Caco-2 (cell line): ENCODE measurements at regions not wholly inside any gene's neighbourhood (a gene's known extent, or its start where the extent isn't known, plus 50 kb on each side); places are given as distances from the start of the nearest gene placed in this dataset.

Source experiments
- BruUV-seq: library from RNA; stranded (reverse); fragments of 400-500 nt; replicated peaks from 2 replicates; lab custom pipeline; 2021; lab: Mats Ljungman, UMichigan
- CTCF ChIA-PET: fragments of 300-600 bp; sonication (Branson Sonifier 250); formaldehyde crosslinking; loops from one replicate; lab custom pipeline; 2022; ENCODE audit warnings: antibody characterized with exemption; lab: Charles Lee
- POLR2A ChIA-PET: fragments of 300-600 bp; sonication (Branson Sonifier 250); formaldehyde crosslinking; loops from one replicate; lab custom pipeline; 2022; ENCODE audit warnings: antibody characterized with exemption; lab: Charles Lee
- DNase-seq, 2 experiments: peaks; one replicate each; pipeline versions ENCODE4 v3.0.0 to v3.0.0-alpha.2; 2020 to 2022
- H3K27me3 ChIP-seq: replicated peaks from 2 replicates; pipeline ENCODE4 v1.6.0; 2011; ENCODE audit warnings: low read length; ENCODE audit not compliant: control insufficient read depth, insufficient read depth
- H3K36me3 ChIP-seq: 2 replicates; pipeline ENCODE4 v1.5.1; 2011; ENCODE audit warnings: low read length; ENCODE audit not compliant: control insufficient read depth, insufficient read depth
- H3K4me1 ChIP-seq: fragments of 250-450 bp; sonication (Bioruptor Pico); 2 replicates; pipeline ENCODE4 v1.5.1; 2020; ENCODE audit warnings: mild to moderate bottlenecking
- H3K4me3 ChIP-seq: 2 replicates; pipeline ENCODE4 v1.5.1; 2011; ENCODE audit warnings: low read depth, mild to moderate bottlenecking, control low read depth, low read length
- H3K9me3 ChIP-seq: fragments of 250-450 bp; sonication (Bioruptor Pico); 2 replicates; pipeline ENCODE4 v1.5.1; 2020; ENCODE audit warnings: mild to moderate bottlenecking, moderate library complexity
- H3K27ac Mint-ChIP-seq: one replicate; pipeline ENCODE4 v1.8.0; 2022; ENCODE audit warnings: mixed read lengths; ENCODE audit not compliant: unreplicated experiment
- H3K27me3 Mint-ChIP-seq: one replicate; pipeline ENCODE4 v1.8.0; 2022; ENCODE audit warnings: mixed read lengths; ENCODE audit not compliant: insufficient read depth, unreplicated experiment
- H3K36me3 Mint-ChIP-seq: one replicate; pipeline ENCODE4 v1.8.0; 2022; ENCODE audit warnings: mild to moderate bottlenecking, mixed read lengths; ENCODE audit not compliant: insufficient read depth, unreplicated experiment
- H3K4me1 Mint-ChIP-seq: one replicate; pipeline ENCODE4 v1.8.0; 2022; ENCODE audit warnings: low read depth, mixed read lengths; ENCODE audit not compliant: unreplicated experiment
- H3K4me3 Mint-ChIP-seq: one replicate; pipeline ENCODE4 v1.8.0; 2022; ENCODE audit warnings: mild to moderate bottlenecking, moderate library complexity, mixed read lengths; ENCODE audit not compliant: unreplicated experiment
- H3K9me3 Mint-ChIP-seq: one replicate; pipeline ENCODE4 v1.8.0; 2022; ENCODE audit warnings: mixed read lengths; ENCODE audit not compliant: unreplicated experiment
- CTCF ChIP-seq, 2 experiments: fragments of 200-600 bp in 1 of 2; IDR thresholded peaks; 1 replicate in 1 of 2; 2 replicates in 1 of 2; pipeline versions ENCODE4 v1.5.1 to v1.8.0; 2011 to 2022; ENCODE audit warnings: antibody characterized with exemption in 1 of 2, control low read depth in 1 of 2, inconsistent platforms in 1 of 2, low read depth in 1 of 2, low read length in 1 of 2, mild to moderate bottlenecking in 1 of 2, moderate library complexity in 1 of 2; ENCODE audit not compliant: insufficient read depth in 1 of 2, severe bottlenecking in 1 of 2, unreplicated experiment in 1 of 2
- intact Hi-C: fragments of 100-400 bp; cut with micrococcal nuclease; formaldehyde crosslinking; loops from one replicate; pipeline ENCODE4 v1.10.0; 2022; ENCODE audit not compliant: unreplicated experiment

- H3K4me3 Mint-ChIP-seq: no peak overlapping the region
- peaks cover 26% of the 10 kb centered on the region for H3K27me3 Mint-ChIP-seq
- H3K27ac Mint-ChIP-seq: no peak overlapping the region
- intact Hi-C loops: no loop called here
- no peaks in the 10 kb centered on the region for H3K36me3 Mint-ChIP-seq
- no peak for TF ChIP-seq CTCF (IDR thresholded peaks at IDR 0.05; ENCODE audit: insufficient read depth in 1 of 2, low read depth in 1 of 2, low read length in 1 of 2, severe bottlenecking in 1 of 2, unreplicated experiment in 1 of 2)
- H3K4me1 Mint-ChIP-seq: no peaks in the 10 kb centered on the region
- DNase-seq: no peak
- peaks cover 1% of the 10 kb centered on the region for H3K27me3 ChIP-seq
- H3K9me3 ChIP-seq: no peaks in the 10 kb centered on the region
- CTCF ChIA-PET: no interaction called here
- POLR2A ChIA-PET: no interaction called here
- H3K9me3 Mint-ChIP-seq: no peaks in the 10 kb centered on the region
- no TSS peak for BruUV-seq
- no peak overlapping the region for H3K4me3 ChIP-seq
- H3K36me3 ChIP-seq: no peaks in the 10 kb centered on the region
- H3K4me1 ChIP-seq: no peaks in the 10 kb centered on the region
Measured at GRCh38 chr10:129134371-129134770, 332.7 kb upstream of the MGMT start.

GRCh38 chr10:129135624-129136023 lies 331.4 kb upstream of the MGMT start:
- no peaks in the 10 kb centered on the region for H3K36me3 Mint-ChIP-seq
- no peak overlapping the region for H3K4me3 Mint-ChIP-seq
- no peak overlapping the region for H3K4me3 ChIP-seq
- no peak for DNase-seq
- POLR2A ChIA-PET: no interaction called here
- no peaks in the 10 kb centered on the region for H3K9me3 ChIP-seq
- no peaks in the 10 kb centered on the region for H3K36me3 ChIP-seq
- H3K27ac Mint-ChIP-seq: no peak overlapping the region
- intact Hi-C loops: no loop called here
- no TSS peak for BruUV-seq
- H3K4me1 ChIP-seq: no peaks in the 10 kb centered on the region
- H3K4me1 Mint-ChIP-seq: no peaks in the 10 kb centered on the region
- CTCF ChIA-PET: no interaction called here
- H3K9me3 Mint-ChIP-seq: no peaks in the 10 kb centered on the region
- TF ChIP-seq CTCF (IDR thresholded peaks at IDR 0.05; ENCODE audit: insufficient read depth in 1 of 2, low read depth in 1 of 2, low read length in 1 of 2, severe bottlenecking in 1 of 2, unreplicated experiment in 1 of 2): no peak
- peaks cover 1% of the 10 kb centered on the region for H3K27me3 ChIP-seq
- H3K27me3 Mint-ChIP-seq: peaks cover 29% of the 10 kb centered on the region

GRCh38 chr10:129136074-129136473 lies 331.0 kb upstream of the MGMT start:
- H3K27me3 ChIP-seq: peaks cover 1% of the 10 kb centered on the region
- POLR2A ChIA-PET: no interaction called here
- no TSS peak for BruUV-seq
- H3K9me3 Mint-ChIP-seq: no peaks in the 10 kb centered on the region
- H3K4me1 ChIP-seq: no peaks in the 10 kb centered on the region
- no peak overlapping the region for H3K27ac Mint-ChIP-seq
- H3K36me3 Mint-ChIP-seq: no peaks in the 10 kb centered on the region
- CTCF ChIA-PET: no interaction called here
- no peak overlapping the region for H3K4me3 ChIP-seq
- H3K9me3 ChIP-seq: no peaks in the 10 kb centered on the region
- TF ChIP-seq CTCF (IDR thresholded peaks at IDR 0.05; ENCODE audit: insufficient read depth in 1 of 2, low read depth in 1 of 2, low read length in 1 of 2, severe bottlenecking in 1 of 2, unreplicated experiment in 1 of 2): no peak
- DNase-seq: no peak
- H3K4me3 Mint-ChIP-seq: no peak overlapping the region
- intact Hi-C loops: no loop called here
- H3K27me3 Mint-ChIP-seq: peaks cover 26% of the 10 kb centered on the region
- H3K36me3 ChIP-seq: no peaks in the 10 kb centered on the region
- no peaks in the 10 kb centered on the region for H3K4me1 Mint-ChIP-seq
